ENCODE measurements at regions not wholly inside any gene's neighbourhood (a gene's known extent, or its start where the extent isn't known, plus 50 kb on each side); places are given as distances from the start of the nearest gene placed in this dataset.

- TF ChIP-seq POLR2A (IDR thresholded peaks at IDR 0.05; ENCODE audit: low read length), result no peak
- TF ChIP-seq GATA3 (IDR thresholded peaks at IDR 0.05; ENCODE audit: borderline replicate concordance), result no peak
- TF ChIP-seq, protein P1, sequence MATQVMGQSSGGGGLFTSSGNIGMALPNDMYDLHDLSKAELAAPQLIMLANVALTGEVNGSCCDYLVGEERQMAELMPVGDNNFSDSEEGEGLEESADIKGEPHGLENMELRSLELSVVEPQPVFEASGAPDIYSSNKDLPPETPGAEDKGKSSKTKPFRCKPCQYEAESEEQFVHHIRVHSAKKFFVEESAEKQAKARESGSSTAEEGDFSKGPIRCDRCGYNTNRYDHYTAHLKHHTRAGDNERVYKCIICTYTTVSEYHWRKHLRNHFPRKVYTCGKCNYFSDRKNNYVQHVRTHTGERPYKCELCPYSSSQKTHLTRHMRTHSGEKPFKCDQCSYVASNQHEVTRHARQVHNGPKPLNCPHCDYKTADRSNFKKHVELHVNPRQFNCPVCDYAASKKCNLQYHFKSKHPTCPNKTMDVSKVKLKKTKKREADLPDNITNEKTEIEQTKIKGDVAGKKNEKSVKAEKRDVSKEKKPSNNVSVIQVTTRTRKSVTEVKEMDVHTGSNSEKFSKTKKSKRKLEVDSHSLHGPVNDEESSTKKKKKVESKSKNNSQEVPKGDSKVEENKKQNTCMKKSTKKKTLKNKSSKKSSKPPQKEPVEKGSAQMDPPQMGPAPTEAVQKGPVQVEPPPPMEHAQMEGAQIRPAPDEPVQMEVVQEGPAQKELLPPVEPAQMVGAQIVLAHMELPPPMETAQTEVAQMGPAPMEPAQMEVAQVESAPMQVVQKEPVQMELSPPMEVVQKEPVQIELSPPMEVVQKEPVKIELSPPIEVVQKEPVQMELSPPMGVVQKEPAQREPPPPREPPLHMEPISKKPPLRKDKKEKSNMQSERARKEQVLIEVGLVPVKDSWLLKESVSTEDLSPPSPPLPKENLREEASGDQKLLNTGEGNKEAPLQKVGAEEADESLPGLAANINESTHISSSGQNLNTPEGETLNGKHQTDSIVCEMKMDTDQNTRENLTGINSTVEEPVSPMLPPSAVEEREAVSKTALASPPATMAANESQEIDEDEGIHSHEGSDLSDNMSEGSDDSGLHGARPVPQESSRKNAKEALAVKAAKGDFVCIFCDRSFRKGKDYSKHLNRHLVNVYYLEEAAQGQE (IDR thresholded peaks at IDR 0.05), result no peak
- TF ChIP-seq MAX (IDR thresholded peaks at IDR 0.05), result no peak
- TF ChIP-seq CEBPB (IDR thresholded peaks at IDR 0.05), result no peak
These were observed 639.7 kb downstream of the NR4A2 start for GRCh38 chr2:155692856-155693255.

Measured in A549 (cell line).